Ascending aorta (tissue), 2 donors: ENCODE measurements at regions not wholly inside any gene's neighbourhood (a gene's known extent, or its start where the extent isn't known, plus 50 kb on each side); places are given as distances from the start of the nearest gene placed in this dataset.

ENCODE experiments used
- DNase-seq, 2 donors: peaks; one replicate each; pipeline ENCODE4 v3.0.0-alpha.2; 2019; ENCODE audit warnings: low spot score in 2 of 2
- H3K27ac ChIP-seq, 2 donors: fragments of 200-600 bp; sonication (generic); one replicate each; pipeline ENCODE4 v1.5.1; 2016 to 2017; ENCODE audit warnings: mild to moderate bottlenecking in 1 of 2
- H3K27me3 ChIP-seq: fragments of 200-600 bp; sonication (generic); one replicate; pipeline ENCODE4 v1.5.1; 2017
- H3K36me3 ChIP-seq, 2 donors: fragments of 200-600 bp; sonication (generic); one replicate each; pipeline ENCODE4 v1.5.1; 2016
- H3K4me1 ChIP-seq, 2 donors: fragments of 200-600 bp; sonication (generic); one replicate each; pipeline ENCODE4 v1.5.1; 2016 to 2017; ENCODE audit warnings: mild to moderate bottlenecking in 1 of 2
- H3K4me3 ChIP-seq, 2 donors: fragments of 200-600 bp; sonication (generic); one replicate each; pipeline ENCODE4 v1.5.1; 2016 to 2017; ENCODE audit warnings: mild to moderate bottlenecking in 1 of 2
- H3K9me3 ChIP-seq, 2 donors: fragments of 200-600 bp; sonication (generic); one replicate each; pipeline ENCODE4 v1.5.1; 2016
- CTCF ChIP-seq, 3 experiments: fragments of 200-600 bp in 2 of 3; fragments of 450-650 bp in 1 of 3; sonication (generic) in 2 of 3; IDR thresholded peaks; one replicate each; pipeline ENCODE4 v1.5.1; 2016 to 2019; ENCODE audit warnings: antibody characterized with exemption in 3 of 3, mild to moderate bottlenecking in 1 of 3, moderate library complexity in 1 of 3
- intact Hi-C: fragments of 100-400 bp; cut with DNase I; formaldehyde crosslinking; loops from one replicate; pipeline ENCODE4 v1.15.1; 2023

GRCh38 chr1:212182579-212182978, 102.6 kb upstream of the PPP2R5A start:
- Histone ChIP-seq H3K4me1 (no peaks in the 10 kb centered on the region), H3K27ac (no peak overlapping the region), H3K9me3 (no peaks in the 10 kb centered on the region), H3K27me3 (no peaks in the 10 kb centered on the region), H3K36me3 (no peaks in the 10 kb centered on the region), H3K4me3 (no peak overlapping the region)
- no peak for DNase-seq
- intact Hi-C loops, result no loop called here
- TF ChIP-seq CTCF (IDR thresholded peaks at IDR 0.05), result no peak

GRCh38 chr1:212186427-212187207, 98.6 kb upstream of the PPP2R5A start:
- H3K27me3 ChIP-seq, result no peaks in the 10 kb centered on the region
- intact Hi-C loops, result no loop called here
- no peak for DNase-seq
- H3K27ac ChIP-seq, result no peak overlapping the region
- H3K9me3 ChIP-seq, result no peaks in the 10 kb centered on the region
- no peaks in the 10 kb centered on the region for H3K36me3 ChIP-seq
- no peak for TF ChIP-seq CTCF (IDR thresholded peaks at IDR 0.05)
- H3K4me1 ChIP-seq, result no peaks in the 10 kb centered on the region
- H3K4me3 ChIP-seq, result no peak overlapping the region

- Histone ChIP-seq H3K4me1 (no peaks in the 10 kb centered on the region), H3K27me3 (no peaks in the 10 kb centered on the region), H3K36me3 (no peaks in the 10 kb centered on the region), H3K9me3 (no peaks in the 10 kb centered on the region), H3K4me3 (no peak overlapping the region), H3K27ac (peak overlapping the region in 1 of 2 donors; percentile 27)
- DNase-seq, result no peak
- intact Hi-C loops, result no loop called here
- TF ChIP-seq CTCF (IDR thresholded peaks at IDR 0.05), result no peak
Measured at GRCh38 chr1:212188599-212189351, 96.4 kb upstream of the PPP2R5A start.

- Histone ChIP-seq H3K36me3 (no peaks in the 10 kb centered on the region), H3K9me3 (no peaks in the 10 kb centered on the region), H3K27ac (no peak overlapping the region), H3K27me3 (no peaks in the 10 kb centered on the region), H3K4me3 (no peak overlapping the region), H3K4me1 (no peaks in the 10 kb centered on the region)
- no peak for DNase-seq
- intact Hi-C loops, result no loop called here
- TF ChIP-seq CTCF (IDR thresholded peaks at IDR 0.05), result no peak
Measured at GRCh38 chr1:212189352-212189738, 95.9 kb upstream of the PPP2R5A start.

GRCh38 chr1:212190169-212190568, 95.0 kb upstream of the PPP2R5A start:
- Histone ChIP-seq H3K4me1 (no peaks in the 10 kb centered on the region), H3K9me3 (peaks cover 0 to 7% of the 10 kb centered on the region in 2 donors), H3K27me3 (no peaks in the 10 kb centered on the region), H3K27ac (no peak overlapping the region), H3K4me3 (no peak overlapping the region), H3K36me3 (no peaks in the 10 kb centered on the region)
- intact Hi-C loops, result no loop called here
- no peak for DNase-seq
- TF ChIP-seq CTCF (IDR thresholded peaks at IDR 0.05), result no peak
